NOMO-1 treated with DMSO at 0.1 percent for 48 hours (cell line): ENCODE measurements at regions not wholly inside any gene's neighbourhood (a gene's known extent, or its start where the extent isn't known, plus 50 kb on each side); places are given as distances from the start of the nearest gene placed in this dataset.
"Not testable (repeated sequence)": the region's sequence is repeated elsewhere in the genome, so short reads cannot be mapped to it uniquely, and the experiment has no call there.

ENCODE experiments used
- DNase-seq: peaks from one replicate; lab custom pipeline; 2025; ENCODE audit not compliant: unreplicated experiment; lab: John Stamatoyannopoulos, UW

DNA sequence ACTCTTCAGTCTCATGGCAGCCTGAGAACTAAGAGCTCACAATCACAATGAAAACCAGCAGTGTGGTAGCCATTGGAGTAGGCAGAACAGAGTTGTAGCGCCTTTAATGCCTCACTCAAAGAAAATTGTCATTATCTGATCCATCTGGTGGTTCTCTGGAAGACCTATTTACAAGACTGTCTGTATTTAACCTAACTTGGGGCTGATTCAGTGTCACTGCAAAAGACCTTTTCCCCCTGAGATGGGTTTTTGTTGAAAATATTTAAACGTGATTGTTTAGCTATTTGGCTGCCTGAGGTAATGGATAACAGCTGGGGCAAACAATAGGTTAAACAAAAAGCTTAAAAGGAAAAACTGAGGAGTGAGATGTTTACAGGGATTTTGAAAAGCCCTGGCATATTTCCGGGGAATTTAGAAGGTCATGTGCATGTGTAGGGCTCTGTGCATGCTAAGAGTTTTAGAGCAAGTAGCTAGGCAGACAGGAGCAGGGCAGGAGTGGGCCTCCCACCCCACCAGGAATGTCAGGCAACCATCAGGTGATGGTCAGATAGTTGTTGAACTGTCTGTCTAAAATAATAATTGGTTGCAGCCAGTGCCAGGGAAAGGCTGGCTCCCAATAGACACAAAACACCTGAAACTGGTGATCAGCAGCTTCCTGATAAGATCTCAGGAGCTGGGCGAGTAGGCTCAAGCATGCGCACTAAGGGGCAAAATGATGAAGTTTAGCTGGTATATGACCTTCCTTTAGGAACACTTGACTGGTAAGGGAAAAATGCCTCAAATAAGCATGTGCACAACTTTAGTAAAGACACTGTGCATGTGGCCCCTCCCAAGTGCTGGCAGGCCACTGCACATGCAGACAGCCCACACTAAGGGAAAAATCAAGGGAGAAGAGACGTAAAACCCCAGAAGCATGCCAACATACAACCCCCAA is 70.8 kb upstream of the AKIRIN2 start:
- no peak for DNase-seq

DNA sequence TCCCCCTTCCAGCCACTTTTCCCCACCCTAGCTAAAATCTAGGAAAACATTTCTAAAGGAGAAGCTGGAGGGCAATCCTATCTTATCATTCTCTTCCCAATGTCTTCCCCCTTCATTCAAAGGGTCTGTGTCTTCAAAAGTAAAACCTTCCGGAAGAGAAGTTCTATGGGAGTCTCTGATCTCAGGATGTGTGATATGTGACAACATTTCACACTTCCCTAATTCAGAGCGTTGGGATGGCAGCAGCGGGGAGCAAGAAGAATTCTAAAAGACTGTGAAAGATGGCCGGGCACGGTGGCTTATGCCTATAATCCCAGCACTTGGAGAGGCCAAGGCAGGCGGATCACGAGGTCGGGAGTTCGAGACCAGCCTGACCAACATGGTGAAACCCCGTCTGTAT is 65.4 kb upstream of the AKIRIN2 start:
- no peak for DNase-seq

- no peak for DNase-seq
Observed at GRCh38 chr6:87766211-87766610, 64.2 kb upstream of the AKIRIN2 start.

- no peak for DNase-seq
Observed at GRCh38 chr6:87763901-87764300, 61.9 kb upstream of the AKIRIN2 start.

- no peak for DNase-seq
Observed at GRCh38 chr6:87763276-87763675, 61.2 kb upstream of the AKIRIN2 start.

DNA sequence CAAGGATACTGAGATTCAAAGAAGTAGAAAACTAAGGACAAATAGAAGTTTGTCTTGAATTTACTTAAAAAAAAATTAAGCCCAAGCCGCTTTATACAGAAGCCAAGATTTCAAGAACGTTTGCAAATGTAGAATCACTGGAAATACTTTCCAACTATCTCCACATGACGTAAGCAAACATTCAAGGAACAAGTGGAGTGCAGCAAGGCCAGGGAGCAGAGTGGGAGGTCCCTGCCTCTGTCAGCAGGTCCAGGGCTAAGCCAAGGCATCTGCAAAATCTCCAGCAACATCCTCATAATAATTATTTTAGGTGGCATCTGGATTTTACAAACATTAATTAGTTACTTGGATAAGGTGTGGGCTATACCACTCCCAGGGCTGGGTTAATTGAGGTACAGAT is 60.1 kb upstream of the AKIRIN2 start:
- DNase-seq: no peak

GRCh38 chr6:87757792-87758191 is 55.8 kb upstream of the AKIRIN2 start:
- DNase-seq: no peak

DNA sequence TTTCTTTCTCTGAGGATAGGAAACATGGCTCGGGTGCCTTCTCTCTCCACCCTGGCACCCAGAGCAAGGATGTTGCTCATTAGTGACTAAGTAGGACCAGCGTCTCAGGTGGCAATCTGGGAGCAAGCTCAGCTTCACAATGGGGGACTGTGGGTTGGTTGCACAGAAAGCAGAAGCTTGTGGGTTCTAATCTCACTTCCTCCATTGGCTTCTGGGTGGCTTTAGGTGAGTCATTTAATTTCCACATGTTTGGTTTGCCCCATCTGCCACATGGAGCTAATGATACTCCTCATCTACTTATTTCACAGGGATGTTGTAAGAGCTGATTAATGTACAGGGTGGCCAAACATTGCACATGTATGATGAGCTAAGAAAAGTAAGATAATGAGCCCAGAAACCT is 54.8 kb upstream of the AKIRIN2 start:
- DNase-seq: peak; percentile 99

GRCh38 chr6:87755708-87756671 is 54.0 kb upstream of the AKIRIN2 start:
- DNase-seq: no peak

- peak; percentile 77 for DNase-seq
Observed at GRCh38 chr6:87754828-87755227, 52.8 kb upstream of the AKIRIN2 start.

DNA sequence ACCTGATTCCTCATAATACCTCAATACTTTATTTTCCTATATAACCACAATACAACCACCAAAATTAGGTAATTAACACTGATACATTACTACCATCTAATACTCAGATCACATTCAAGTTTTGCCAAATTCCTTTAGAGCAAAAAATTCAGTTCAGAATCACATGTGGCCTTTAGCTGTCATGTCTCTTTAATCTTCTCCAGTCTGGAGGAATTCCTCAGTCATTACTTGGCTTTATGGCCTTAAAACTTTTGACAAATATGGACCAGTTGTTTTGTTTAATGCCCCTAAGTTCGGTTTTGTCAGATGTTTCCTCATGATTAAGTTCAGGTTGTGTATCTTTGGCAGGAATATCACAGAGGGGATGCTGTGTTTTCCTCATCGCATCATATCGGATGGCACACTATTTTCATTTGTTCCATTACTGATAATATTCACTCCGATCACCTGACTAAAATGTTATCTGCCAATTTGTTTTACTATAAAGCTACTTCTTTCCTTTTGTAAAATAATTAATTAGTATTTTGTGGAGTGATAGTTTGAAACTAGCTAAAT is 51.2 kb upstream of the AKIRIN2 start:
- DNase-seq: no peak

DNA sequence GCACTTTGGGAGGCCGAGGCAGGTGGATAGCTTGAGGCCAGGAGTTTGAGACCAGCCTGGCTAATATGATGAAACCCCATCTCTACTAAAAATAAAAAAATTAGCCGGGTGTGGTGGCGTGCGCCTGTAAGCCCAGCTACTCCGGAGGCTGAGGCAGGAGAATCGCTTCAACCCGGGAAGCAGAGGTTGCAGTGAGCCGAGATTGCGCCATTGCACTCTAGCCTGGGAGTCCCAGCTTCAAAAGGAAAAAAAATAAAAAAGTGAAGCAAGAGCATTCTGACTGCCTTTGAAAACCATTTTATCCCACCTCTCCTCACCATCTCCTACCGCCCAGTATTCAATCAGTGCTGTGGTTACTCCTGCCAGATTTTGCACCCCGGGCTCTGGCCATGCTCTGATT is 50.5 kb upstream of the AKIRIN2 start:
- not testable (repeated sequence) for DNase-seq
